ENCODE measurements at regions not wholly inside any gene's neighbourhood (a gene's known extent, or its start where the extent isn't known, plus 50 kb on each side); places are given as distances from the start of the nearest gene placed in this dataset.

DNA sequence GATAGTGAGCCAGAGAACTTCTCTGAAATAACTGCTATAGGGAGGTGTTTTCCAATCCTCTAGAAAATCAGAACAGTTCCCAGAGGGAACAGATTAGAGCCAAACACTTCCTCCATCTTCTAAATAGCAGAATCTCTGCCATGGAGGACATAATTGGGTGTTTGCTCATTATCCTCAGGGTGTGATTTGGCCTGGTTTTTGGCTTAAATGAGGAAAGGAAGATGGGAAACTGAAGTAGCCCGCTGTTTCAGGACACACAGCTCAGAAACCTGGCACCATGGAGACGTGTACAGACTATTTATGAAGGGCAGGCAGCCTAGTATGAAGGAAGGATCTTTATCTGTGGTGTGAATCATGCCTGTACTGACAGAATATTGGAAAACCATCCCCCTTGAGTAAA lies 231.7 kb upstream of the PRKD1 start:
- no peak for ATAC-seq
- DNase-seq (ENCODE audit: low read depth in 1 of 2, low spot score in 1 of 2) = no peak
- no peaks in the 10 kb centered on the region for H3K9me3 ChIP-seq
- TF ChIP-seq KDM1A (IDR thresholded peaks at IDR 0.05; ENCODE audit: low read depth) = no peak
- H3K4me1 ChIP-seq = no peaks in the 10 kb centered on the region
- WGBS (ENCODE audit: missing lambda C conversion rate) = 3% methylated on average over 2 of the region's 2 CpGs
- no peak overlapping the region for H3K4me3 ChIP-seq
- FAIRE-seq = no peak
- no peak overlapping the region for H3K27ac ChIP-seq
- POLR2A ChIA-PET = no interaction called here
- CTCF ChIA-PET = no interaction called here
- no peak overlapping the region for H3K4me2 ChIP-seq

DNA sequence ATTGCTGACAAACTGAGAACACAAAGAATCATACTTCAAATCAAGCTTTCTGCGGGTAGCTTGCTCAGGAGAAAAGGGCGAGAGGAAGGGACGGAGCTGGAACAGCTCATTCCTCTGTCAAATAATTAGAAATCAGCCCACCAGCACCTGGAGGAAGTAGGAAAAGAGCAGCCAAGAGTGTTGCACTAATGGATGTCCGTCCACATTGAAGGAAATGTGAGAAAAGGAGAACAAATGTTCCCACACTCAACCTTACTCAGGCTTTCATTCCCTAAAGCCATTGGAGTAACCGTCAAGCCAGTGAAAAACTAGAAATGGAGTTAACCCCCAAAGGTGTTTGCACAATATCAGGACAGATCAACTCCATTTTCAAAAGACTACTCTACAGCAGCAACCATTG lies 233.0 kb upstream of the PRKD1 start:
- Histone ChIP-seq H3K27ac (no peak overlapping the region), H3K9me3 (no peaks in the 10 kb centered on the region), H3K4me1 (no peaks in the 10 kb centered on the region), H3K4me3 (no peak overlapping the region), H3K4me2 (no peak overlapping the region)
- FAIRE-seq (no peak), ATAC-seq (no peak), DNase-seq (ENCODE audit: low read depth in 1 of 2, low spot score in 1 of 2) (no peak)
- 1% methylated on average over 5 of the region's 5 CpGs for WGBS (ENCODE audit: missing lambda C conversion rate)
- CTCF ChIA-PET = no interaction called here
- TF ChIP-seq EP300 (IDR thresholded peaks at IDR 0.05) (no peak), EHMT2 (IDR thresholded peaks at IDR 0.05; ENCODE audit: low read depth) (no peak), MYC (IDR thresholded peaks at IDR 0.05; ENCODE audit: borderline replicate concordance, low read length) (no peak), E2F6 (IDR thresholded peaks at IDR 0.05; ENCODE audit: borderline replicate concordance, low read depth) (no peak), TFCP2L1 (CRISPR knock-in tag; IDR thresholded peaks at IDR 0.05) (no peak), CHD2 (IDR thresholded peaks at IDR 0.05; ENCODE audit: low read length, partially characterized antibody) (no peak), ATOH8 (CRISPR knock-in tag; IDR thresholded peaks at IDR 0.05; ENCODE audit: low read depth) (no peak), POLR2A (IDR thresholded peaks at IDR 0.05; ENCODE audit: low read length) (no peak), NR3C1 (IDR thresholded peaks at IDR 0.05) (no peak), RAD21 (conservative IDR thresholded peaks at IDR 0.05 in 1 of 2, IDR thresholded peaks at IDR 0.05 in 1 of 2) (no peak), NPAS2 (CRISPR knock-in tag; IDR thresholded peaks at IDR 0.05; ENCODE audit: borderline replicate concordance) (no peak)
- TF ChIP-seq, protein P1, sequence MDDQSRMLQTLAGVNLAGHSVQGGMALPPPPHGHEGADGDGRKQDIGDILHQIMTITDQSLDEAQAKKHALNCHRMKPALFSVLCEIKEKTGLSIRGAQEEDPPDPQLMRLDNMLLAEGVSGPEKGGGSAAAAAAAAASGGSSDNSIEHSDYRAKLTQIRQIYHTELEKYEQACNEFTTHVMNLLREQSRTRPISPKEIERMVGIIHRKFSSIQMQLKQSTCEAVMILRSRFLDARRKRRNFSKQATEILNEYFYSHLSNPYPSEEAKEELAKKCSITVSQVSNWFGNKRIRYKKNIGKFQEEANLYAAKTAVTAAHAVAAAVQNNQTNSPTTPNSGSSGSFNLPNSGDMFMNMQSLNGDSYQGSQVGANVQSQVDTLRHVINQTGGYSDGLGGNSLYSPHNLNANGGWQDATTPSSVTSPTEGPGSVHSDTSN (IDR thresholded peaks at IDR 0.05) = no peak
- TF ChIP-seq, protein P2, sequence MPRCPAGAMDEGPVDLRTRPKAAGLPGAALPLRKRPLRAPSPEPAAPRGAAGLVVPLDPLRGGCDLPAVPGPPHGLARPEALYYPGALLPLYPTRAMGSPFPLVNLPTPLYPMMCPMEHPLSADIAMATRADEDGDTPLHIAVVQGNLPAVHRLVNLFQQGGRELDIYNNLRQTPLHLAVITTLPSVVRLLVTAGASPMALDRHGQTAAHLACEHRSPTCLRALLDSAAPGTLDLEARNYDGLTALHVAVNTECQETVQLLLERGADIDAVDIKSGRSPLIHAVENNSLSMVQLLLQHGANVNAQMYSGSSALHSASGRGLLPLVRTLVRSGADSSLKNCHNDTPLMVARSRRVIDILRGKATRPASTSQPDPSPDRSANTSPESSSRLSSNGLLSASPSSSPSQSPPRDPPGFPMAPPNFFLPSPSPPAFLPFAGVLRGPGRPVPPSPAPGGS (IDR thresholded peaks at IDR 0.05) = no peak
- TF ChIP-seq, protein P3, sequence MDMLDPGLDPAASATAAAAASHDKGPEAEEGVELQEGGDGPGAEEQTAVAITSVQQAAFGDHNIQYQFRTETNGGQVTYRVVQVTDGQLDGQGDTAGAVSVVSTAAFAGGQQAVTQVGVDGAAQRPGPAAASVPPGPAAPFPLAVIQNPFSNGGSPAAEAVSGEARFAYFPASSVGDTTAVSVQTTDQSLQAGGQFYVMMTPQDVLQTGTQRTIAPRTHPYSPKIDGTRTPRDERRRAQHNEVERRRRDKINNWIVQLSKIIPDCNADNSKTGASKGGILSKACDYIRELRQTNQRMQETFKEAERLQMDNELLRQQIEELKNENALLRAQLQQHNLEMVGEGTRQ (IDR thresholded peaks at IDR 0.05) = no peak
- POLR2A ChIA-PET = no interaction called here

DNA sequence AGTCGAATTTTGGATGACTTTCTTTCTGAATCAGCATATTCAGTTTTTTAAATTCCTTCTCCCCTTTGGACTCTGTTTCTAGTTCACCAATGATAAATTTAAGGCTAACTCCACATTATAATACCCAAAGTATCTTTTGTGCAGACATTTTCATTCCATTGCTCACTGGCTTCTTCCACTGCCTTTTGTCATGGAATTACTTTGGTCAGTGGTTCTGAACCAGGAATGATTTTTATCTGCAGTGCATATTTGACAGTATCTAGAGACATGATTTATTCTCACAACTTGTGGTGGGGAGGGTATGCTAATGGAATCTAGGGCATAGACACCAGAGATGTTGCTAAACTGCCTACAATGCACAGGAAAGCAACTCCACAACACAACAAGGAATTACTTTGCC lies 234.4 kb upstream of the PRKD1 start:
- Histone ChIP-seq H3K4me3 (no peak overlapping the region), H3K4me2 (no peak overlapping the region), H3K9me3 (no peaks in the 10 kb centered on the region), H3K27ac (no peak overlapping the region), H3K4me1 (no peaks in the 10 kb centered on the region)
- no peak for FAIRE-seq
- TF ChIP-seq HDAC2 (IDR thresholded peaks at IDR 0.05) (no peak), HOXB13 (CRISPR knock-in tag; IDR thresholded peaks at IDR 0.05; ENCODE audit: low read depth) (no peak), CBX2 (IDR thresholded peaks at IDR 0.05; ENCODE audit: borderline replicate concordance, low read depth) (no peak), RCOR1 (IDR thresholded peaks at IDR 0.05; ENCODE audit: low read depth, low read length) (no peak), RFX5 (IDR thresholded peaks at IDR 0.05) (no peak), TP53 (CRISPR knock-in tag; IDR thresholded peaks at IDR 0.05) (no peak), POLR2AphosphoS2 (conservative IDR thresholded peaks at IDR 0.05; ENCODE audit: low read length) (no peak), EHF (CRISPR knock-in tag; IDR thresholded peaks at IDR 0.05) (no peak), BHLHE40 (IDR thresholded peaks at IDR 0.05; ENCODE audit: low read depth, low read length) (no peak), NR3C1 (IDR thresholded peaks at IDR 0.05) (no peak), FOXS1 (CRISPR knock-in tag; IDR thresholded peaks at IDR 0.05) (no peak), CHD2 (IDR thresholded peaks at IDR 0.05; ENCODE audit: low read length, partially characterized antibody) (no peak)
- TF ChIP-seq, protein P4, sequence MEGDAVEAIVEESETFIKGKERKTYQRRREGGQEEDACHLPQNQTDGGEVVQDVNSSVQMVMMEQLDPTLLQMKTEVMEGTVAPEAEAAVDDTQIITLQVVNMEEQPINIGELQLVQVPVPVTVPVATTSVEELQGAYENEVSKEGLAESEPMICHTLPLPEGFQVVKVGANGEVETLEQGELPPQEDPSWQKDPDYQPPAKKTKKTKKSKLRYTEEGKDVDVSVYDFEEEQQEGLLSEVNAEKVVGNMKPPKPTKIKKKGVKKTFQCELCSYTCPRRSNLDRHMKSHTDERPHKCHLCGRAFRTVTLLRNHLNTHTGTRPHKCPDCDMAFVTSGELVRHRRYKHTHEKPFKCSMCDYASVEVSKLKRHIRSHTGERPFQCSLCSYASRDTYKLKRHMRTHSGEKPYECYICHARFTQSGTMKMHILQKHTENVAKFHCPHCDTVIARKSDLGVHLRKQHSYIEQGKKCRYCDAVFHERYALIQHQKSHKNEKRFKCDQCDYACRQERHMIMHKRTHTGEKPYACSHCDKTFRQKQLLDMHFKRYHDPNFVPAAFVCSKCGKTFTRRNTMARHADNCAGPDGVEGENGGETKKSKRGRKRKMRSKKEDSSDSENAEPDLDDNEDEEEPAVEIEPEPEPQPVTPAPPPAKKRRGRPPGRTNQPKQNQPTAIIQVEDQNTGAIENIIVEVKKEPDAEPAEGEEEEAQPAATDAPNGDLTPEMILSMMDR (IDR thresholded peaks at IDR 0.05) = no peak
- TF ChIP-seq, protein P3 (IDR thresholded peaks at IDR 0.05) = no peak
- ATAC-seq = no peak
- POLR2A ChIA-PET = no interaction called here
- 0% methylated on average over 1 of the region's 1 CpG for WGBS (ENCODE audit: missing lambda C conversion rate)
- CTCF ChIA-PET = no interaction called here
- DNase-seq (ENCODE audit: low read depth in 1 of 2, low spot score in 1 of 2) = no peak
